Stimulated activated CD8-positive, alpha-beta memory T cell treated with anti-CD3 and anti-CD28 coated beads, Interleukin-15, amount 100 ng/mL, for 4 hours (primary cell): ENCODE measurements at regions not wholly inside any gene's neighbourhood (a gene's known extent, or its start where the extent isn't known, plus 50 kb on each side); places are given as distances from the start of the nearest gene placed in this dataset.
"Not testable (repeated sequence)": the region's sequence is repeated elsewhere in the genome, so short reads cannot be mapped to it uniquely, and the experiment has no call there.

Experiments used
- DNase-seq, 2 donors: peaks; one replicate each; pipeline ENCODE4 v3.0.0-alpha.2; 2020; ENCODE audit warnings: low read depth in 2 of 2

GRCh38 chr4:12461576-12461975 lies 1022.6 kb downstream of the RAB28 start:
- DNase-seq, result not testable (repeated sequence)

GRCh38 chr4:12459126-12459525 lies 1025.0 kb downstream of the RAB28 start:
- no peak for DNase-seq

- no peak for DNase-seq
These were observed 1025.5 kb downstream of the RAB28 start for GRCh38 chr4:12458621-12459020.

- DNase-seq, result no peak
These were observed 1023.6 kb upstream of the HS3ST1 start for GRCh38 chr4:12452291-12452690.

- no peak for DNase-seq
These were observed 1018.8 kb upstream of the HS3ST1 start for GRCh38 chr4:12447451-12447850.

- DNase-seq, result no peak
These were observed 1018.0 kb upstream of the HS3ST1 start for GRCh38 chr4:12446657-12447185.

GRCh38 chr4:12446256-12446655 lies 1017.6 kb upstream of the HS3ST1 start:
- DNase-seq, result no peak

- no peak for DNase-seq
These were observed 1017.1 kb upstream of the HS3ST1 start for GRCh38 chr4:12445711-12446235.

GRCh38 chr4:12439633-12440305 lies 1011.1 kb upstream of the HS3ST1 start:
- no peak for DNase-seq

GRCh38 chr4:12431259-12431658 lies 1002.6 kb upstream of the HS3ST1 start:
- not testable (repeated sequence) for DNase-seq

- DNase-seq, result no peak
These were observed 992.7 kb upstream of the HS3ST1 start for GRCh38 chr4:12421364-12421763.

- no peak for DNase-seq
These were observed 988.1 kb upstream of the HS3ST1 start for GRCh38 chr4:12416755-12417154.

GRCh38 chr4:12414181-12414812 lies 985.6 kb upstream of the HS3ST1 start:
- DNase-seq, result no peak

- DNase-seq, result no peak
These were observed 982.4 kb upstream of the HS3ST1 start for GRCh38 chr4:12411072-12411471.

- no peak for DNase-seq
These were observed 981.0 kb upstream of the HS3ST1 start for GRCh38 chr4:12409507-12410190.

GRCh38 chr4:12408364-12408763 lies 979.7 kb upstream of the HS3ST1 start:
- DNase-seq, result no peak

- no peak for DNase-seq
These were observed 974.5 kb upstream of the HS3ST1 start for GRCh38 chr4:12403175-12403574.

GRCh38 chr4:12399781-12400180 lies 971.1 kb upstream of the HS3ST1 start:
- no peak for DNase-seq

GRCh38 chr4:12393631-12394262 lies 965.1 kb upstream of the HS3ST1 start:
- no peak for DNase-seq

- no peak for DNase-seq
These were observed 960.9 kb upstream of the HS3ST1 start for GRCh38 chr4:12389604-12390003.

- no peak for DNase-seq
These were observed 953.9 kb upstream of the HS3ST1 start for GRCh38 chr4:12382567-12382966.

GRCh38 chr4:12379191-12379590 lies 950.5 kb upstream of the HS3ST1 start:
- DNase-seq, result no peak
